HG03280 (cell line): ENCODE measurements at regions not wholly inside any gene's neighbourhood (a gene's known extent, or its start where the extent isn't known, plus 50 kb on each side); places are given as distances from the start of the nearest gene placed in this dataset.
"Not testable (repeated sequence)": the region's sequence is repeated elsewhere in the genome, so short reads cannot be mapped to it uniquely, and the experiment has no call there.

Experiments
- ATAC-seq: cut with Tn5 transposase; IDR thresholded peaks from one replicate; pipeline ENCODE4 v1.9.1; 2021; ENCODE audit warnings: mild to moderate bottlenecking, moderate library complexity; ENCODE audit not compliant: unreplicated experiment

DNA sequence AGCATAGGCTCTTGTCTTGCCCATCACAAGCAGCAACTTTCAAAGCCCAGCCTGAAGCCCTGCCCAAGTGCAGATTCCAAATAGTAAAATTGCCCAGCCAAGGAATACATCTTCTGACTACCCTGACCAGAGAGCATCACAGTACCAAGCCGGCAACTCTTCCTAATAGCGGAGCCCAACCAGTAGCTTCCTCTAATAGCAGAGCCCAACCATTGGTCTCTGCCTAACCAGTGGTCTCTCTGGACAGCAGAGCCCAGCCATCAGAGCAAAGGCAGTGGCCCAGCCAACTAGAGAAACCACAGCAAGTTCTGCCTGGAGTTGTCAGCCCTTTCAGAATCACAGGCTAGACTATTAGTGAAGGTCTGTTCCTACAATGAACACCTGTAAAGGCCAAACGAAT, 285.6 kb downstream of the HGF start:
- ATAC-seq: no peak

DNA sequence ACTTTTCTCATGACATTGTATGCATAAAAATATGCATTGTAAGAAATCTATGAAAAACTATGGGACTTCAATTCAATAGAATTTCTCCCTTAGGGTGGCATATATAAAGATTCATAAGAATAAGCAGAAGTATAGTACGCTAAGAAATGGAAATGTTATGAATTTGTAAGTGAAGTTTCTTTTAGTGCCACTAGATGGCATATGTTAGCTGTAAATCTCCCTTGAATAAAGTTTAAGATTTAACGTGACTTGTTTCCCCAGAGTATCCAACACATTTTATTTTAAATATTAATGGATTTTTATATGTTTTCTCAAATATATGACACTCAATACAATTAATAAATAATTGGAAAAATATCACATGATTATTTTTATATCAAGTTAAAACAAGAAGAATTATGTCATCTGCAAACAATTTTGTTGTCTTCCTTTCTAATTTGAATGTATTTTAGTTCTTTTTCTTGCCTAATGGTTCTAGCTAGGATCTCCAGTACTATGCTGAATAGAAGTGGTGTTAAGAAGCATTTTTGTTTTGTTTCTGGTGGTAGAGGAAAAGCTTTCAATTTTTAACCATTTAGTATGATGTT, 287.2 kb downstream of the HGF start:
- ATAC-seq: no peak

DNA sequence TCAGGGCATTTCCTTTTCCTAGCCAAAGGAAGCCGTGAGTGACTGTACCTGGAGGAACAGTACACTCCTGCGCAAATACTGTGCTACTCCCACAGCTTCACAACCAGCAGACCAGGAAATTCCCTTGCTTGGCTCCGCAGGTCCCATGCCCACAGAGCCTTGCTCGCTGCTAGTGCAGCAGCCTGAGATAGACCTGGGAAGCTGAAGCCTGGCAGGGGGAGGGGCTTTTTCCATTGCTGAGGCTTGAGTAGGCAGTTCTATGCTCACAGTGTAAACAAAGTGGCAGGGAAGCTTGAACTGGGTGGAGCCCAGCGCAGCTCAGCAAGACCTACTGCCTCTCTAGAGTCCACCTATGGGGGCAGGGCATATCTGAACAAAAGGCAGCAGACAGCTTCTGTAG, 291.2 kb downstream of the HGF start:
- no peak for ATAC-seq

DNA sequence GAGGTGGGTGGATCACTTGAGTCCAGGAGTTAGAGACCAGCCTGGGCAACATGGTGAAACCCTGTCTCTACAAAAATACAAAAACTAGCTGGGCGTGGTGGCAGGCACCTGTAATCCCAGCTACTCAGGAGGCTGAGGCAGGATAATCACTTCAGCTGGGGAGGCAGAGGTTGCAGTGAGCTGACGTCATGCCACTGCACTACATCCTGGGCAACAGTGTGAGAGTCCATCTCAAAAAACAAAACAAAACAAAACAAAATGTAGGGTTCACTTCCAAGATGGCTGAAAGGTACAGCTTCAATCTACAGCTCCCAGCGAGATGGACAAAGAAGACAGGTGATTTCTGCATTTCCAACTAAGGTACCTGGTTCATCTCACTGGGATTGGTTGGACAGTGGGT, 291.6 kb downstream of the HGF start:
- ATAC-seq: not testable (repeated sequence)

DNA sequence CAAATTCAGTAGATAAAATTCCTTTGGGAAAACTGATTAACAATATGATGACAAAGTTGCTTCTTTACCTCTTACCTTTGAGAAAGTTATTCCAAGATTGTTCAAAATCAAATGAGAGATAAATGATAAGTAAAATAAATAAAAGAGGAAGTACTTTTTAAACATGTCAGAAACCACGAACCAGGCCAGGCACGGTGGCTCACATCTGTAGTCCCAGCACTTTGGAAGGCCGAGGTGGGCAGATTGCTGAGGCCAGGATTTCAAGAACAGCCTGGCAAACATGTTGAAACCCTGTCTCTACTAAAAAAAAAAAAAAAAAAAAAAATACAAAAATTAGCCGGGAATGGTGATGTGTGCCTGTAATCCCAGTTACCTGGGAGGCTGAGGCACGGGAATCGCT, 296.6 kb downstream of the HGF start:
- ATAC-seq: no peak

DNA sequence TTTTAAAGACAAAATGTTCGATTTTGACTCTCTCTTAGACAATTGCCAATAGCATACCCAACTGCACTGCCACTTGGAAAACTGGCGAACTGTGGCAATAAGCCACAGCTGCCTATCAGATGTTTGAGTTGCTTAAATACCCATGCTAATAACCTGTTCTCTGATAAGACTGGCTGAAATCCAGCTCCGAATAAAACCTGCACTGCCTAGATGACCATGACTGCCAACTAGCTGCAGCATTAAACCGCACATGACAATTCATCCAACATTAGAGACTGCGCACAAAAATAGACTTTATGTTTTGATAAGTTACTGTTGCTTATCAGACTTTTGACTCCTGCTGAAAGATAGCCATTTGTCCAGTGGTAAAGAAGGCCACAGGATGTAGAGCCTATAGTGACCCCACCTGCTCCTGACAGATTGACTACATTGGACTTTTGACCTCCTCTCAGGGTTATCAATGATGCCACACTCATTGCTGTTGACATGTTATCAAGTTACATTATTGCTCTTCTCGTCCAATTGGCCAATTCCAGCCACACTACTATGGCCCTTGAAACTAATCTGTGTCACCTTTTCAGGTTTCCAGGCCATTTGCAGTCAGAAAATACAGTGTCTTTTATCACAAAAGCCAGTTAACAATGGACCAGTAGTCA, 299.0 kb downstream of the HGF start:
- ATAC-seq: no peak

DNA sequence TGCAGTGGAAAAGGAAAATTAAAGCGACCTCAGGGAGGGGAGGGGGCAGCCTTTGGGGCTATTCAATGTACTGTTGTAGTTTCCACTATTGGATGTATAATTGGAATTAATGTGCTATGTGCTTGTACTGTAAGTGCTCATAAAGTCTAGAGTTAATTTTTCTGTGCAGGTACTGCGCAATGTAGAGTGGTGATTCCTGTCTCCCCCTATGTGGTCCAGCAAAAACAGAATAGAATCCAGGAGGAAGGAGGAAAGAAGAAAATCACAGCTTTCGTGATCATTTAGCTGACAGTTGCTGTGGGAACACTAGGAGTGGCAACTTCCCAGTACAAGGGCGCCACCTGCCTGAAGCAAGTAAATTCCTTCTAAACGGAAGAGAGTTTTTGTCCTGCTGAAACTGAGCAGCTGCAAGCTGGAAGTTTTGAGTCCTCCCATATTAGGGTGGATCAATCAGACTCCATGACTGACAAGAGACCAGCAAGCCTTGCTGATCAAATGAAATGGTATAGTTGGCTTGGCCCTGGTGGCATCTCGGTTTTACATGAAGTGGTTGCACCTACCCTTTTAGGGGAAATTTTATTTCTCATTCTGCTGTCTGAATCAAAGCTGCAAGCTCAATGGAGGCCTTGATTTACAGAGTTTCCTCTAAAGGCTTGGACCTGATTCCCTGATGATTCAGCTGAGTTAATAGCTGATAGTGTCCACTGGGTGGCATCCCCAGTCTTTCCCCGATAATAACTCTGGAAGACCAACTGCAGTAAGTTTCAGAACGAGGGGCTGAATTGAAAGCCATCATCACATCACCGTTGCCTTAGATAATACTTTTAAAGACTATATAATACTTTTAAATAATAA, 299.8 kb downstream of the HGF start:
- no peak for ATAC-seq

DNA sequence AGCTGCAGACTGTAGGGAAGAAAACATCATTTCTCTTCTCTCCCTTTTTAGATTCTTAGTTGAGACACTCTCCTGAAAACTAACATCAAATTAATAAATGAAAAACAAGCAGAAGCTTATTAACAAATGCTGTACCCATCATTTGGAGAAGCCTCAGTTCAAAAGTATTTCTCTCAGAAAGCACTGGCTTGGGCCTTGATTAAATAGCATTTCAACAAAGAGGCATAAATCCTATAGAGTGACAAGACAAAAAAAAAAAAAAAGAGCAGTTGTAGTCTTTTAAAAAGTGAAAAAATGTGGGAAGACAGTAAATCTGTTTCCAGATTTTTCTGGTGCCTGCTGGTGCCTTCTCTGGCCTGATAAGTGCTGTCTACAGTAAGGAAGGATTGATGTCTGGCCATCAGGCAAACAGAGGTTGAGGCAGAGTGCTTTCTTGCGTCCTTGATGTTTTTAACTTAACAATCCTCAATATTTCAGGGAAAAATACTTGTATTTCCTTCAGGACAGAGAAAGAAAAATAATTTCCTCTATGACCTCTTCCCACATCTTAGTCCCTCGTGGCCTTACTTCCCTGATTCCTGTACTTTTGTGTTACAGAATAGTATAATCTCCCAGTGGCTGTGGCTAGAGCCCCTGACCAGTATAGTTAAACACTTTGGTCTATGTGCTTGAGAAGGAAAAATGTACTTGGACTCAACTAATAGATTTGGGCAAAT, 300.5 kb downstream of the HGF start:
- no peak for ATAC-seq

DNA sequence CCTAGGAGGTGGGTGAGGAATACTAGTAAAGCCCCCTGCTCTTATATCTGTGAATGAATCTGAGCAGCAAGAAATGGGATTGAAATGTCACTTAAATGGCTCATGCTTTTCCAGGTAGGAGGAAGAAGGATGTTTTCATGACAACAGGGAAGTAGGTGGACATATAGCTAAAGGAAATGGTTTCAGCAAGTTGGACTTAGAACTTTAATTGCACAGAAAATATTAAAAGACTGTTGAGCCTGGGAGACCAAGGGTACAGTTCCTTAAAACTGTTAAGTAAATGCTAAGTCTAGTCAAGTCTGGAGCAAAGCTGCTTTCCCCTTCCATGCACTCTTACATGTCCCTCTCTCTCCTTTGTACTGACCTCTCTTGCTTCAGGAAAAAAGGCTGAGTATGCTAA, 301.3 kb downstream of the HGF start:
- ATAC-seq: no peak

DNA sequence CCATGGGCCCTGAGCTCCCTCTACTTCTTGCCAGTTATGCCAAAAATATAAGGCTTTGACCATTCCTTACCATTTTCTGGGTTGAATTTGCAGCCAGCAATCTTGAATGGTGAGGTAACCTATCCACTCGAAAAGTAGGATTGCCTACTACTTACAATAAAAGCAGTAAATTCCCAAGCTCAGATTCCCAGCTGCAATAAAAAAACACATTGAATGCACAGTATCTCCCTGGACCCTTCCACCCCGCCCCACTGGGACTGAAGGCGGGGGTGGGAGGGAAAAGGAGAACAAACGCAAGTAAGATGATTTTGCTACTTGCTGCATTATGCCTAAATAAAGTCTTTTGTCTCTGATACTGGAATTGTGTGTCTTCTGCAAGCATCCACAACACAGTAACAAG, 301.9 kb downstream of the HGF start:
- no peak for ATAC-seq

DNA sequence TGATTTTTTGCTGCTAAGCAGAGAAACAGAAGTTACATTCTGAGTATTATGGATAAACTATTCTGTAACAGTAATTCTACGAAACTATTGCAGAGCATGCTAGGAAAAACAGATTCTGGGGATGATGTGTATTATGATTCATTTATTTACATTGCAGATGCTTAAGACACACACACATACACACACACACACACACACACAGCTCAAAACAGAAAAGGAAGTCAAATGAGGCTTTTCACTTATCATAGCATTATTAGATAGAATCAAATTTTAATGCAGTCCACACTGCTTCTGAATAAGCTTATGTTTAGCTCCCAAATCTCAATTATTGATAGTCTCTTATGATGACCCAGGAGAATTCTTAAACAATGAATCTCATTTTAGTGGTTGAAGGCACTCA, 307.2 kb downstream of the HGF start:
- ATAC-seq: no peak

DNA sequence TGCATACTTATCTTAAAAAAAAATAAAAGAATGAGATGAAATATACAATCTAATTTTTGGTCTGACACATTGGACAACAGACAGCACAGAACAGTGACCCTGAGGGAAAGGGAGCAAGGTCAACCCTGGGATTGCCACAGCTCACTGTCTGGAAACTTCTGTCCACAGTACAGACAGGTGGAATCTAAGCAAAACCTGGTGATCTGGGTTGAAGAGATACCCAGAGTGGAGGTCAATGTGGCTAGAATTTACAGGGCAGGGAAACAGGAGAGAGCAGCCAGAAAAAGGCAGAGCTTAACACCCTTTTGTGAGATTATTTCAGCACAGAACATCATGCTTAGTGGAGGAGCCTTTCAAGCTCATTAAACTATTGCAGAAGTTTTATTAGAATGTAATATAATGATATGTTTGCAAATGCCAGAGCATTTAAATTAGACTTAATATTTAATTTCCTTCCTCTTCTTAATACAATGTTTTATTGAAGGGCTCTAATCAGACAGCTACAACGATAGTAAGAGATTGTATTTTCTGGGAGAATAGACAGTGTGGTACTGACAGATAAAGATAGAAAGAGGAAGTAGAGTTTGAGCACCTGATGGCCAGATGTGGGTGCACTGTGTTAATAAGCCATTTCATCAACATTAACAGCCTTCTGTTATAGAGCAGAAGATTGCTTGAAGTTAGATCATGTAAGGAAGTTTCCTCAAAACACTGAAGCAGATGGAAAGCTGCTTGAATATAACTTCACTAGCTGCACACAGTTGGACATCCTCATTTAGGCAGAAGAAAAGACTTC, 309.4 kb downstream of the HGF start:
- ATAC-seq: no peak

DNA sequence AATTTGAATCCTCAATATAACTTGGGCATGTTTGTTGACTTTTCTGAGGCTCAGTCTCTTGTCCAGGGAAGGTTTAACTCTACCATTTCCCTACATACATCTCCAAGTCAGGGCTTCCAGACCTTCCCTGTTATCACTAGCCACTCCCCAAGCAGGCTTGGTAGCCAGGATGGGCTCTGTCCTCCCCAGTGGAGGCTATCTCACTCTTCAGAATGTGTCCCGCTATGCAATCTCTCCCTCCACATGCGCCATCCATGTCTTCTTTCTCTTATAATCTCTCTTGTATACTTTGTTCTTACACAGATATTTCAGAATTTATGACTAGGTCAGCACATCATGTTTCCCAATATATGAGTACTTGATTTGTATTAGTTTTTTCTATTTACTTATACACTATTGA, 310.4 kb downstream of the HGF start:
- no peak for ATAC-seq

DNA sequence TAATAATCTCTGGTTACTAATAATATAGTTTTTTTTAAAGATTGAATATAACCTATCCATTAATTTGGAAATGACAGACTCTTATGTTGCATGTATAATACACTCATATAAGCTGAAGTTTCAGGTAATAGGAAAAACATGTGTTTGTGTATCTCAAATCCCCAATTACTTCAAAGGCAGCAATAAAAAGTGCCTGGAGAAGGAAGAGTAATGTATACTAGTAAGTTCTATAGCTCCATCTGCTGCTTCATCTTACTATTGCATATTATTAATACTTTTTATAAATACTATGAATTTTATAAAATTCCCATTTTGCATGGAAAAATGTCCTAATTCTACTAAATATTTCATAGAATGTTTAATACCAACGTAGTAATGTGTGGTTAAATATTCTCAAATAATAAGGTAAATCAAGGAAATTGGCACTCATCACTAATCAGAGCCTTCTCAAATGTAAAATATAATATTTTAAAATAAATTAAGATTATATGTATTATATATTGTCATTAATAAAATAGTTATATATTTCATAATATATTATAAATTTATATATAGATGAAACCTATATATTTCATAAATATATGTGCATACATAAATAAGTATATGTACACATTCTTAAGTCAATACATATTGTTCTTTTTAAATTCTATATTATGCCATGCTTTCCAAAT, 311.9 kb downstream of the HGF start:
- ATAC-seq: no peak

DNA sequence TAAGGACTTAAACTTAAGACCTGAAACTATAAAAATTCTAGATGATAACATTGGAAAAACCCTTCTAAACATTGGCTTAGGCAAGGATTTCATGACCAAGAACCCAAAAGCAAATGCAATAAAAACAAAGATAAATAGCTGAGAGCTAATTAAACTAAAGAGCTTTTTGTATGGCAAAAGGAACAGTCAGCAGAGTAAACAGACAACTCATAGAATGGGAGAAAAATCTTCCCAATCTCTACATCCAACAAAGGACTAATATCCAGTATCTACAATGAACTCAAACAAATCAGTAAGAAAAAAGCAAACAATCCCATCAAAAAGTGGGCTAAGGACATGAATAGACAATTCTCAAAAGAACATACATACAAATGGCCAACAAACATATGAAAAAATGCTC, 316.1 kb downstream of the HGF start:
- not testable (repeated sequence) for ATAC-seq

DNA sequence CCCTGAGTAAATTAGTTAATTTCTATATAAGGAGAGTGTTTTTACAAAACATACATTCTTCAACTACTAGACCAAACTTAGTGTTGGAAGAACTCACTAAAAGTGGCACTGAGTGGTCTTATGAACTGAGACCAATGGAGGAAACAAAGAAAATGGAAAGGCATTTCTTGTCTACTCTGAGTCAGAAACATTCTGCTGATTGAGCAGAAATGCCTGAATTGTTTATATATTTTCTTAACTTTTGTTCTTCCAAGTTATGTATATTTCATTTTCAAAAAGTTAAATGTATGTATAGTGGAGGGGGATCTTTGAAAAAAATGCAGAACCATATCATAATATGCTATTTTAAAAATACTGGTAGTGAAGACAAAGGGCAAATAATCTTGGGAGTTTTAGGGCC, 320.7 kb downstream of the HGF start:
- ATAC-seq: no peak

DNA sequence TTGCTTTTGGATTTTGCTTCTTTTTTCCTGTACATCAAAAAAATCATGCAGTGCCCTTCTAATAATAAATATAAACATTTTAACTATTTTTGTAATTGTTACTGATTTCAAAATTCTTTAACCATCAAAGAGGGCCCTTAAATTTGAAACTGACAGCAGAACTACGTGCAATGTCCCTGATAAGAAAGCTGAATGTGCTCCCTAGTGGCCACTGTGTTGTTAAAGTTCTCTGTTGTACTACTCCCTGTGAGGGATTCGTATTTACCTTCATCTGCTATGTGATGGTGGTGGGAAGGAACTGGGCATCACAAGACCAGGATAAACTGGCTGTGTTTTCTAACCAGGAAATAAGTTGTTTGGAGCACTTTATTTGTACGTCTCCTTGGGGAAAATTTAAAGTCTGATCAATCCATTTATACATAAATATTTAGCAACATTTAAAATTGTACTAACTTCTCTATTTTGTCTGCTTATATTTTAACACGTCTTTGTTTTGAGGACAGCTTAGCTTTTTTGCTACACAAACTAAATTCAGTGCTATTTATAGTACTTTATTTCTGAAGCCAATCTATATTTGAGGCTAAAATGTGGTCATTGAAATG, 322.4 kb downstream of the HGF start:
- ATAC-seq: no peak

DNA sequence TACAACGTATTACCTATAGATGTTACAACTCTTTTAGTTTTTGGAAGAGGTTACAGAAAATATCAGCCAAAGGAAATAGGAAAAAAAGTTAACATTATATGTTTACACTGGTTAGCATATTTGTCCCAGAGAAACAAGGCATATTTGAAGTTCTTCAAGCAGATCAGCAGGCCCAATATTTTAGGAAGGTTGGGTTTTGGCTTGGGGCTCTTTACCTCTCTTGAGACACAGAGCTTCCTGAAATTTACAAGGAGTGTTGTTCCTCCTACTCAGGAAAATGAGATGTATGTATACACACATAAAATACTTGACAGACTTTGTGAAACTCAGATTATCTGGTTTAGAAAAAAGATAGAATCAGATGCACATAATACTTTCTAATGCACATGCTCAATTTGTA, 323.6 kb downstream of the HGF start:
- no peak for ATAC-seq

DNA sequence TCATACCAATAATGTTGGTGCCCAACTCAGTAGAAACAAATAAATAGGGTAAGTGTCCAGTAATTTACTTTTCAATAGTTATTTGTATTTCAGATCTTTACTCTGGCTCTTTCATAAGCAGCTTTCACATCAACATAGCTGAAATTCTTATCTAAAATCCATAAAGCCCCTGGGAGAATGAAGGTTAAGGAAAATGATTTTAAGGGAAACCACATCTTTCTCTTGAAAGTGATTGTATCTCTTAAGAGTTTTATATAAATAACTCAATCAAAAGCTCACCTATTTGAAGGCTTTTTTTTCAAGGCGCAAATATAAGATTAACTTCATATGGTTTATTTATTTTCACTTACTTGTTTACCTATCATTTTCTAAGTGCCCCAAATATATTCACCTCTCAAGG, 324.4 kb downstream of the HGF start:
- ATAC-seq: no peak

DNA sequence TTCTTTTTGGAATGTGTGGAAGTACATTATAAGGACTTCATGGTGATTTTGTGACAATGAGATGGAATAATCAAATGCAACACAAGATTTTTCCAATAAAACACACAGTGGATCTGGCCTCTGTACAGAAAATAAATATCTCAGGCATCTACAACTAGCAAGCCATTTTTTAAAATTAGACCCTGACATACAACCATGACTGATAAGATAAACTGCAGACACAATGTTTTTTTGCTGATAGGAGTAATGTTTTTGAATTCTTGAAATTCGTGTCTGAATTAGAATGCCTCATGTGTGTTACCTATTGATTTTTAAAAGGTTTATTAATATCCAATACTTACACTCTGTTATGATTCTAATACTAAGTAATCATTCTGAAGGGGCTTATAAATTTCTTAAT, 328.1 kb downstream of the HGF start:
- ATAC-seq: no peak
